GM12878 (cell line): ENCODE measurements at regions not wholly inside any gene's neighbourhood (a gene's known extent, or its start where the extent isn't known, plus 50 kb on each side); places are given as distances from the start of the nearest gene placed in this dataset.

Source experiments
- BRCA1 ChIP-seq: IDR thresholded peaks from 2 replicates; pipeline ENCODE4 v1.6.1; 2011; ENCODE audit warnings: low read depth, low read length, improper control_type of control experiment
- ESRRA ChIP-seq: IDR thresholded peaks from 2 replicates; pipeline ENCODE4 v1.6.1; 2012; ENCODE audit warnings: mild to moderate bottlenecking, low read length, improper control_type of control experiment
- GATAD2B ChIP-seq: fragments of 450-650 bp; conservative IDR thresholded peaks from 2 replicates; pipeline ENCODE4 v1.6.1; 2017; ENCODE audit warnings: low read depth, mild to moderate bottlenecking, moderate library complexity
- JUNB ChIP-seq: IDR thresholded peaks from 2 replicates; pipeline ENCODE4 v1.6.1; 2016; ENCODE audit warnings: antibody characterized with exemption, mild to moderate bottlenecking
- KDM1A ChIP-seq: fragments of 200-600 bp; sonication (generic); IDR thresholded peaks from 2 replicates; pipeline ENCODE4 v1.6.1; 2016; ENCODE audit warnings: borderline replicate concordance
- NFYB ChIP-seq: IDR thresholded peaks from 2 replicates; pipeline ENCODE4 v1.6.1; 2011; ENCODE audit warnings: low read depth, mild to moderate bottlenecking, low read length, improper control_type of control experiment, moderate library complexity; ENCODE audit not compliant: insufficient read depth
- POLR2A ChIP-seq: IDR thresholded peaks from 2 replicates; pipeline ENCODE4 v1.6.1; 2011; ENCODE audit warnings: low read depth, mild to moderate bottlenecking, low read length
- STAT3 ChIP-seq: IDR thresholded peaks from 2 replicates; pipeline ENCODE4 v1.6.1; 2011; ENCODE audit warnings: low read depth, low read length, improper control_type of control experiment
- ZNF274 ChIP-seq: IDR thresholded peaks from one replicate; pipeline ENCODE4 v1.8.0; 2011; ENCODE audit not compliant: insufficient read length, insufficient read depth
- ZZZ3 ChIP-seq: IDR thresholded peaks from 2 replicates; pipeline ENCODE4 v1.6.1; 2011; ENCODE audit warnings: low read depth; ENCODE audit not compliant: control insufficient read depth, insufficient read length
- TF ChIP-seq, protein P1 (sequence below), 3 experiments: IDR thresholded peaks in 2 of 3; conservative IDR thresholded peaks in 1 of 3; 2 replicates each; pipeline ENCODE4 v1.5.1; 2011; ENCODE audit warnings: low read depth in 3 of 3, low read length in 3 of 3, mild to moderate bottlenecking in 3 of 3, control low read depth in 2 of 3, moderate library complexity in 2 of 3, inconsistent platforms in 1 of 3, mixed read lengths in 1 of 3; ENCODE audit not compliant: control insufficient read depth in 2 of 3, insufficient read depth in 1 of 3; ENCODE audit errors: extremely low read depth in 1 of 3
- TF ChIP-seq, protein P2 (sequence below): IDR thresholded peaks from 2 replicates; pipeline ENCODE4 v1.6.1; 2011; ENCODE audit warnings: mild to moderate bottlenecking, low read depth, low read length, moderate library complexity; ENCODE audit not compliant: insufficient replicate concordance

GRCh38 chr13:55682776-55683175 lies 1457.9 kb upstream of the PRR20A start:
- TF ChIP-seq BRCA1: no peak
- TF ChIP-seq, protein P1, sequence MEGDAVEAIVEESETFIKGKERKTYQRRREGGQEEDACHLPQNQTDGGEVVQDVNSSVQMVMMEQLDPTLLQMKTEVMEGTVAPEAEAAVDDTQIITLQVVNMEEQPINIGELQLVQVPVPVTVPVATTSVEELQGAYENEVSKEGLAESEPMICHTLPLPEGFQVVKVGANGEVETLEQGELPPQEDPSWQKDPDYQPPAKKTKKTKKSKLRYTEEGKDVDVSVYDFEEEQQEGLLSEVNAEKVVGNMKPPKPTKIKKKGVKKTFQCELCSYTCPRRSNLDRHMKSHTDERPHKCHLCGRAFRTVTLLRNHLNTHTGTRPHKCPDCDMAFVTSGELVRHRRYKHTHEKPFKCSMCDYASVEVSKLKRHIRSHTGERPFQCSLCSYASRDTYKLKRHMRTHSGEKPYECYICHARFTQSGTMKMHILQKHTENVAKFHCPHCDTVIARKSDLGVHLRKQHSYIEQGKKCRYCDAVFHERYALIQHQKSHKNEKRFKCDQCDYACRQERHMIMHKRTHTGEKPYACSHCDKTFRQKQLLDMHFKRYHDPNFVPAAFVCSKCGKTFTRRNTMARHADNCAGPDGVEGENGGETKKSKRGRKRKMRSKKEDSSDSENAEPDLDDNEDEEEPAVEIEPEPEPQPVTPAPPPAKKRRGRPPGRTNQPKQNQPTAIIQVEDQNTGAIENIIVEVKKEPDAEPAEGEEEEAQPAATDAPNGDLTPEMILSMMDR (IDR thresholded peaks at IDR 0.05 in 2 of 3, conservative IDR thresholded peaks at IDR 0.05 in 1 of 3; ENCODE audit: control insufficient read depth in 2 of 3, extremely low read depth in 1 of 3, insufficient read depth in 1 of 3, low read depth in 3 of 3, low read length in 3 of 3): no peak
- no peak for TF ChIP-seq POLR2A
- no peak for TF ChIP-seq NFYB
- no peak for TF ChIP-seq STAT3
- no peak for TF ChIP-seq ESRRA
- TF ChIP-seq JUNB: no peak
- no peak for TF ChIP-seq ZNF274
- no peak for TF ChIP-seq KDM1A
- TF ChIP-seq ZZZ3: no peak
- no peak for TF ChIP-seq GATAD2B
- TF ChIP-seq, protein P2, sequence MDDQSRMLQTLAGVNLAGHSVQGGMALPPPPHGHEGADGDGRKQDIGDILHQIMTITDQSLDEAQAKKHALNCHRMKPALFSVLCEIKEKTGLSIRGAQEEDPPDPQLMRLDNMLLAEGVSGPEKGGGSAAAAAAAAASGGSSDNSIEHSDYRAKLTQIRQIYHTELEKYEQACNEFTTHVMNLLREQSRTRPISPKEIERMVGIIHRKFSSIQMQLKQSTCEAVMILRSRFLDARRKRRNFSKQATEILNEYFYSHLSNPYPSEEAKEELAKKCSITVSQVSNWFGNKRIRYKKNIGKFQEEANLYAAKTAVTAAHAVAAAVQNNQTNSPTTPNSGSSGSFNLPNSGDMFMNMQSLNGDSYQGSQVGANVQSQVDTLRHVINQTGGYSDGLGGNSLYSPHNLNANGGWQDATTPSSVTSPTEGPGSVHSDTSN: no peak
